NCI-H526 treated with DMSO at 0.1 percent for 48 hours (cell line): ENCODE measurements at regions not wholly inside any gene's neighbourhood (a gene's known extent, or its start where the extent isn't known, plus 50 kb on each side); places are given as distances from the start of the nearest gene placed in this dataset.
"Not testable (repeated sequence)": the region's sequence is repeated elsewhere in the genome, so short reads cannot be mapped to it uniquely, and the experiment has no call there.

Experiments
- DNase-seq: peaks from one replicate; lab custom pipeline; 2025; lab: John Stamatoyannopoulos, UW

DNA sequence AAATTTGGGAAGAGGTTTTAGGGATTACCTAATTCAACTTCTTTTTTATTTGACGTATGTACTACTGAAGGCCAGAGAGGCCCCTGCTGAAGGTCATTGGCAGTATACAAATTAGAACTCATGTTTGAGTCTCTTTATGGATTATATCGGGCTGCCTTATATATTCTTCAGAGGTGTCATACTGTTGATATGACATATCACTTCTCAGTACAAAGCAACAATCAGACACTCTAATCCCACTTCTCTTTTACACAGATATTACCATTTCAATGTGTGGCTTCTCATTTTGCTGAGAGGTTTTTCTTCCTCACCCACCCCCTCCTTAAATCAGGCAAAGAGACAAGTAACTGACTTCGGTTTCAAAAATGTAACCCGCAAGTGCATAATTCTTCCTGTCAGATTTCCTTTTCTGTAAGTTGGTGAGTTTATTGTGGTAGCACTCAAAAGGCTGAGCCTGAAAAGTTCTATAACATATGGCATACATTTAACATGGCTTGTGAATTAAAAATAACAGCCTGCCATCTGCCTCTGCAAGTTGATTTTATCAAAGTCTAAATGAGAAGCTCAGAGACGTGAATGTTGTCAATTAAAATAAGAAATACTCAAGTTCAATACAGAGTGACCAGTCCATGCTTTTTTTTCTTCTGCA lies 163.6 kb upstream of the RORB start:
- DNase-seq, result no peak

DNA sequence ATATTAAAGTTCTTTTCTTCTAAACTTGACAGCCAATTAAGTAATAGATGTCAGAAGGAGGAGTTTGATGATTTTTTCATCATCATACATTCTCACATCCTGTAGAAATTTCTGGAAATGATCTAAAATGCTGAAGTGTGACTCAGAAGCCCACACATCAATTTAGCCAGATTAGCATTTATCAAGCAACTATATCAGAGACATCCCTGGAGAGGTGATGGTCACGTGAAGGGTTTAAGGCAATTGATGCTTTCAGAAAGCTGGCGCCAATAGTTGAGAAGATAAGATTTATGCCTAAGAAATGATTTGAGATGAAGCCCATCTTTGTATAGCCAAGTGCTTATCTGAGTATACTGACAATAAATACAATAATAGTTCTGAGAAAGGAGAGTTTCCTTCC lies 162.9 kb upstream of the RORB start:
- no peak for DNase-seq

DNA sequence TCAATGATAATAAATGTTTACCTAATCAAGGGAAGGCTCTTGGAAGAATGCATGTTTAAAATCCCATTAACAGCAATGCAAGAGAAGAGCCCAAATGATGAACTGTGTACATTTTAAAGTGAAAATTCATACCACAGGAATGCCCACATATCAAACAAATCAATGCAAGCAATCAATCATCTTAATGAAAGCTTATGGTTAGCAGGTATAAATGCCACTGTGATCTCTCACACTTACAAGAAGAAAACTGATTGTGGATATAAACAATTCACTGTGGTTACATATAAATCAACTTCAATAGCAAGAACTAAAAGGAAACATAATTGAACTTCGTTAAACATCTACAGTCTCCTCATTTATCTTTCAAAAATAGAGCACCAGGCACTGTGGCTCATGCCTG lies 161.0 kb upstream of the RORB start:
- DNase-seq, result no peak

DNA sequence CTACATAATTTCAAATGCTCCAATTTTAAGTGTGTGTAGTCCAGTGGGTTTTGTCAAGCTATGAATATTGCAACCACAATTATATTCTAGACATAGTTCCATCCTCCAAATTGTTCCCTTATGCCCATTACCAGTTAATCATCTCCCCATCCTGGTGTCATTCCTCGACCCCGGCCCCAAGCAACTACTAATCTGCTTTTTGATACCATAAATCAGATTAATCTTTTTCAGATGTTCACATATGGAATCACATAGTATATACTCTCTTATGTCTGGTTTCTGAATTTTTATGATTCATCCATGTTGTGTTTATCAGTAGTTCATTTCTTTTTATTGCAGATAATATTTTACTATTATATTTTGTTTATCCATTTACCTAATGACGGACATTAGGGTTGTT lies 148.4 kb upstream of the RORB start:
- DNase-seq, result no peak

DNA sequence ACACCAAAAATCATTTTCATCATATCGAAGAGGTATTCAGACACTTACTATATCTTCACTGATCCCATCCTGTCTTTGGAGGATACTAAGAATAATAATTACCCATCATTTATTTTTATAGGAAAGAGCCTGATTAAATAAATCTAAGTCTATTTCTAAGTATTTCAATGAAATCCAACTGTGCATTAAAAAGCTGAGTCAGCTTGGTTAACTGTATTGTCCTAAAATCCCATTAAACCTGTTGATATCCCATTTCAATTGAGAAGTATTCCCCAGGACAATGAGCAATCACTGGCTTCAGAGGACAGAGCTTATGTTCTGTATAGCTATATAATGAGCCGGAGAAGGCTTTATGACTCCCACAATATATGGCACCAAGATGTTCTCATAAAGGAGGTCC lies 142.0 kb upstream of the RORB start:
- no peak for DNase-seq

DNA sequence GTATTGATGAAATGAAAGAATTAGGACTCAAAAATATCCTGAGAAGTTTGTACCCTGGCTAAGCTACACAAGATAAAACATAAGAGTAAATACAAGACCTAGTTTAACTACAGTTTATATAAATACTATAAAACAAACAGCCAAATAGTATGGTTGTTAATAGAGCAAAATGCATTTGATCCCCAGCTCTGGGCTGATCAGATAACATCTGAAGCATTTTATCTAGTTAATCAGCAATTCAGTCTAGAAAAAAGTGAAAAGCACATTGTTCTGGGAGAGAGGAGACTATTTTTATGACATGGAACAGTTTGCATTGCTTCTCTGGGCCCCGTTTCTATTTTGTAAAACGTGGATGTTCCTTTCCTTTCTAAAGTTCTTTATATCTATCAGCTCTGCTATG lies 139.6 kb upstream of the RORB start:
- no peak for DNase-seq

DNA sequence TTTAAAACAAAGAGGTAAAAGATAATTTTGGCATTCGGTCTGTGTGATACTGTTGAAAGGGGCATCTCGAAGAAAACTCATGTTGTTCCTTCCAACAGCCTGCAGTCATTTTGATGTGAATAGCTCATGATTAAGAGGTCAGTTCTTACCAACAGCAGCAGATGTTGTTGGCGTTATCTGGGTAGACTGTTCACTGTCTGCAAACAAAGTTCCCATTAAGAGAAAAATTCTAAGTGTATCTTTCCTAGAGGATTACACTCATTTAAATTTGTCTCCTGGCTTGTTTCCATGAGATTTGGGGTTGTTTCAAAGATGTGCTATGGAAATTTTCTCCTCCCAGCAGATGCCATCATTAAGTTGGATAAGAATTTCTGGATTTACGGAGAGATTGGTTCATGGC lies 138.2 kb upstream of the RORB start:
- no peak for DNase-seq

DNA sequence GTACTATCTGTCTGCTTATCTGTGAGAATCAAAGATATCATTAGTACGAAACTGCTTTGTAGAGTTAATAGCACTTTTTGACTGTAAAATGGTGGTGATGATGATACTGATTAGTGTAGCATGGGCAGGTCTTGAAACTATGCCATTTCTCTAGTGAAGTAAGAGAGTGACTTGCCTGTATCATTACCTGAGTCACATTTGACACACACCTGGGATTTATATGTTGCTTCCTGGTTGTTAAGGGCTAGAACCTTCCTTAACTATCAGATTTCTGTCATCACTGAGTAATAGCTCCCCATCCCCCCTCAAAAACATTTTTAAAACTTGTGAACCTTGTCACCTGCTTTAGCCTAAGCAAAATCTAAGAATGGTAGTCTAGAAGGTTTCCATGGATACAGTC lies 135.6 kb upstream of the RORB start:
- no peak for DNase-seq

DNA sequence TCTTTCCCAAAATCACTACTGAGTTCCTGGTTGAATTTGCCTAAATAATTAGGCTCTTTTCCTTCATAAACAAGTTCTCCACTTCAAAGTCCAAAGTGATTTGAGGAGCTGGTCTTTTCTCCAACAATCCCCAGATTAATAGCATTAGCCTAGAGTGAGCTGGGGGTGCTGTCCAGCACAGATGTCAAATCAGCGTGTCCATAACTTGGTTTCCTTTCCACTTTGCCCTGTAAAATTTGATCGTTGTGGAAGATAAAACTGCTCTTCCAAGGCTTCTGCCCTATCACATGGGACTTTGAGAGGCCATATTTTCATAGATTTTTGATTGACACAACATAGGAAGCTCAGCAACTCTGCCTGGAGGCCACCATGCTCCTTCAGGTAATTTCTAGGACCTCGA lies 134.7 kb upstream of the RORB start:
- DNase-seq, result no peak

DNA sequence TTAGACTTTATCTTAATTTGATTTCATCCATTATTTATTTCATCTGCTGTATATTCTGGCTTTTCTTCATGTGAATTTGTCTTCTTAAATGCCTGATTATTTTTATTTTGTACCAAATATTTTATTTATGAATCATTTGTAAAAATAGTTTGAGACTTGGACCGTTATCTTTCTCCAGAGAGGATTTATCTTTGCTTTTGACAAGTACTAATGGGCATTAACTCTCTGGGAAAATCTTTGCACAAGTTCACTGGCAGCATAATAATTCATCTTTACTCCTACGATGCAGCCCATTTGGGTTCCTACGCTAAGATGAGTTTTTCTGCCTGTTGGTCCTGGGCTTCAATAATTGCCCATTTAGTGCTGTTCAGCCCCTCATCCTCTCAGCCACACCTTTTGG lies 131.0 kb upstream of the RORB start:
- DNase-seq, result no peak

DNA sequence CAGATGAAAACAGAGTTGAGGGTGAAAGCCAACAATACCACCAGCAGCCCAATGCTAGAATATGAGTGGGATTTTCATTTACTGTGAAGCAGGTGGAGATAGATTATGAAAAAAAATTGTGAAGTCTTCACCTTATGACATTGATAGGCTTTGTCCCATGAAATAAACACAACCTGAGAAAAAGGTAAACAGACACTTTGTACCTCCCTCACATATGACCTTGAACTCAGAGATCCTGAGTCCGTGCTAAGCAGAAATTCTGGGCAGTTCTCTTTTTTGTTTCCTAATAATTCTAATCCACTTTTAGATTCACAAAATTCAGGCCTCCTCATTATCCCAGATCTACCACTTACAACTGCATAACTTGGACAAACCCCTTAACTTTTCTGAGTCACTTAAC lies 127.3 kb upstream of the RORB start:
- DNase-seq, result no peak

DNA sequence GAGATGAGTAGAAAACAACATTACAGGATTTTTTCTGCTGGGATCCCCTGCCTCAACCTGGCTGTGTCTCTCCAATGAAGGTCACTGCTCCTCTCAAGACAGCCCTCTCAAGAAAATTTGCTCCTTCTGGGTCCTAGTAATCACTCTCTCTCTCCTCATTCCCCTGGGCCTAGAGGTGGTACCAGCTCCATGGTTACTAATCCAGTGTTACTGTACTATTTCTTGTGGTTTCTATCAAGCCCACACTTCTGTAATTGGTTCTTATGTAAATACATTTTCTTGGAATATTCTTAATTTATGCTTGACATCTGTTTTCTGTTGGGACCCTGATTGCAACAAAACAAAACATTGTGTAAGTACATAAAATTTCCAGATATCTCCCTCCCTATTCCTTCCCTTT lies 123.8 kb upstream of the RORB start:
- no peak for DNase-seq

DNA sequence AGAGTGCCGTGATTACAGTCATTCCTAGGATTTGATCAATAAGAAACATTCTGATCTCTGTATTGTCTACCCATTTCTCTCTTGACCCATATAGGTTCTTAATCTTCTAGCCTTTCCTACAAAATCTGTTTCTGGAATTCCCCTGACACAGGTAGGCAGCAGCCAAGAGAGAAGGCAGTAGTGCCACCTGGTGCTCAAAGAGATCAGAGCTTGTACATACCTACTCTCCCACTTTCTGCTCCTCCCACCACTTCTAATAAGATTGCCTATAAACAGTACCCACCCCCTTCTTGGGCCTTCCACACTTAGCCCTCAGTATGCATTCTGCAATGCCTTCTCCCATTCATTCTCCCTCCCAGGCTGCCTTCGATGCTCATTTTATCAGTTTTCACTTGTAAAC lies 117.4 kb upstream of the RORB start:
- DNase-seq, result peak; percentile 34

DNA sequence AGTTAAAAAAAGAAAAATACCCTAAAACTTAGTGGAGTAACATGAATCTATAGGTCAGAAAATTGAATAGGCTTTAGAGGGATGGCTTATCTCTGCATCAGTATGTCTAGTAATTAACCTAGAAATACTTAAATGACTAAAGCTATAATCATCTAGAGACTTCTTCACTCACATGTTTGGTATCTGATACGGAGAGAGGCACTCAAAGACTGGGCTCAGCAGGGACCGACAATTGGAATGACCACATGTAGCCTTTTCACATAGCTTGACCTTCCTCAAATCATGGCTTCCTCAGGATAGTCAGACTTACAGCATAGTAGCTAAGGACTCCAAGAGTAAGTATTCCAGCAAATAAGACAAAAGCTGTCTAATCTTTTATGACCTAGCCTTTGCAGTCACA lies 105.3 kb upstream of the RORB start:
- DNase-seq, result no peak

DNA sequence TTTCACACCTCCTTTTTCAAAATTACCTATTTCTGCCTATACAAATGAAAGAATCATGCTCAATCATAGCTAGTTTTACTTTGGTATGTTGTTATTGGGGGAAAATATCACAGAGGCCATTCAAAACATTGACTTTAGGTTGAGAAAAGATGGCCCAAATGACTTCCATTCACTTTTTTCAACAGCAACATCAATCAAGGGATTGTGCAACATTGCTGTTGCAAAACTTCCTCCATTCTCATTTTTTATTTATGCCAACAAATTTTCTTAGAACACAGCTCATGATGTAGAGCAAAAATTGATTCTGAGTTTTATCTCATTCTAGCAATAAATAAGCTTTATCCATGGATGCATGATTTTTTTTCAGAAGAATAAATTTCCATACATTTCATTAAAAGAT lies 93.6 kb upstream of the RORB start:
- no peak for DNase-seq

DNA sequence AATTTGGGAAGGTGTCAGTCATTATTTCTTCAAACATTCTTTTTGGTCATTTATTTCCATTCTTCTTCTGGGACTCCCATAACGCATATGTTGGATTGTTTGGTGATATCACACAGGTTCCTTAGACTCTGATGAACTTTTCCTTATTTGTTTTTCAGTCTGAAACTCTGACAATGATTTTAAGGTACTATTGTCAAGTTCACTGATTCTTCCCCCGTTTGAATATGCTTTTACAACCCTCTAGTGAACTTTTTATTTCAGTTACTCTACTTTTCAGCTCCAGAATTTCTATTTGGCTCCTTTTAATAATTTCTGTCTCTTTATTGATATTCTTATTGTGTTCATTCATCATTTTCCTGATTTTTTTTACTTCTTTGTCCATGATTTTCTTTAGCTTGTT lies 92.5 kb upstream of the RORB start:
- DNase-seq, result no peak

DNA sequence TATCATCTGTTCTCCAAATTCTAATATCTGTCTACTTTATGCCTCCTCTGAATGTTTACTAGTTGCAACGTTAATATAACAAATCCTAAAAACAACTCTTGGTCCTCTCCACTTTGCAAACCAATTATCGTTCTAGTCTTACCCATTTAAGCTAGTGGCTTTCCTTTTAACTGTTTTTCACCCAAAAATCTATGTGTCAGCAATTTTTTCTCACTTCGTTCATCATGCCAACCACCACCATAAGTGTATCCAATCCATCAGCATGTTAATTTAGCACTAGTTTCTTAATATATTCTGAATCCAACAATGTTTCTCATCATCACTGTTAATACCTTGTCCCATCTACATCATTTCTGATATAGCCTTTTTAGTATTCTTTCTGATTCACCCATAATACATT lies 90.0 kb upstream of the RORB start:
- DNase-seq, result no peak

DNA sequence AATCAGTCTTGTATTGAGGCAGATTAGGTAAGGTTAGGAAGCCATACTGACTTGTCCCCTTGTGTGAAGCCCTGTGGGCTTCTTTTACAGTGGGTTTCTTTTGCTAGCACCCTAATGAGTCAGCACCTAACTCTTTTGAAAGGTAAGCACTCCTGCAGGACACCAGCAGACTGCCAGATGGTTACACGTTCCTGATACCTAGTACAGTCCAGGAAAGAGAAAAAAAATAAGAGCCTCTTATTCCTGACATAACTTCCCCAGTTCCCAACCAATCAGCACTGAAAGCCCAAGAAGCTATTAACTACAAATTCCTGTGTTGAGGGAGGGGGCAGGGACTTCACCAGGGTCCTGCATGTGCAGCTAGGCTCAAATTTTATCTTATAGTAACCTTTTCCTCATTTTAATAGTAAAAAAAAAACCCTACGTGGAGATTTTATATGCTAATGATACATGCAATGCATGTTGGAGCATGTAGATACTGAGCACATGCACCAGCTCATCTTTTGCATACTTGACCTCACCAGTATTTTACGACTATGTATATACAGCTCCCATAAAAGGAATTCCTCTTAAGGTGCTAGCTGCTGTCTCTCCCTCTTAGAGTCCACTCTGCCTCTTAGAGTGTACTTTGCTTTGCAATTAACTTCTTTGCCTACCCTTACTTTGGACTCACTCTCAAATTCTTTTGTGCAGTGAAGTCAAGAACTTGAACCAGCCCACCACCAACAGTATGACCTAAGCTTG lies 84.7 kb upstream of the RORB start:
- peak; percentile 1 for DNase-seq

DNA sequence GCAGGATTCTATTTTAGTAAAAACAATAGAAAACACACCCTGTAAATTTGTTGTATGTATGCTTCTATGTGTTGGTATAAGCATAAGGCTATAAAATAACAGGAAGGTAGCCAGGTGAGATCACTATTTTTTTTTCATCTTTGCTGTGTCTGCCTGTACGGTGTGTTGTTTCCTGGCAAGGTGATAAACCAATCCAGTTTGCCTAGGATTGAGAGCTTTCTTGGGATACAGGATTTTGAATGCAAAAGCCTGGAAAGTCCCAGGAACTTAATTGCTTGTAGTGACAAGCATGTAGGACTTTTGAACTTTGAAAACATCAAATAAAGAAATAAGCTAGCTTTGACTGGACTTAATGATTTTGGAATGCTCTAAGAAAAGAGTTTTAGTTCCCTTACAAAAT lies 83.3 kb upstream of the RORB start:
- no peak for DNase-seq

DNA sequence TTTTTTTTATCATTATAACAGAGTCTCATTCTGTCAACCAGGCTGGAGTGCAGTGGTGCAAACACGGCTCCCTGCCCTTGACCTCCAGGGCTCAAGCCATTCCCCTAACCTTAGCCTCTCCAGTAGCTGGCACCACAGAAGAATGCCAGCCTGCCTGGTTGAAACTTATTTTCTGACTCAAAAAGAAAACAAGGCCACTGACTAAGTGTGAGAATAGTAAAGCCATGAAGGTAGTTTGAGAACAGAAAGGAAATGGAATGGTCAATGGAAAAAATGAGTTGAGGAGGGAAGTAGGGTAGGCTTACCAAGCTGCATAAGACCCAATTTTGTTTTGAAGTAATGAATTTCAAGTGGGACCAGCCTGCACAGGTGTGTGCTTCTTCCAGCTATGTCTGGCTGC lies 82.8 kb upstream of the RORB start:
- DNase-seq, result no peak

DNA sequence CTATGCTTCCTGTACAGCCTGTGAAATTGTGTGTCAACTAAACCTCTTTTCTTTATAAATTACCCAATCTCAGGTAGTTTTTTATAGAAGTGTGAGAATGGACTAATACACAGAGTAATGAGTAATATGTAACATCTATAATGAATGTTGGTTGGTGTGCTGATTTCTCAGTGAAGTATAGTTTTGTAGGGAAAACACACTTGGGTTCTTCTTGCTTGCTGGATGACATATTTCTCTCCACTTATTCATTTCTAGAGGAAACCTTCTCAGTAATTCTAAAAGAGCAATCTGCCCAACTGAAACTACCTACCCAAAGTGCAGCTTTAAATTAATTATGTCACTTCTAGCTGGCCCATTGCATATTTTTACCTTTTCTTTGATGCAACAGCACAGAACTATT lies 81.1 kb upstream of the RORB start:
- no peak for DNase-seq

DNA sequence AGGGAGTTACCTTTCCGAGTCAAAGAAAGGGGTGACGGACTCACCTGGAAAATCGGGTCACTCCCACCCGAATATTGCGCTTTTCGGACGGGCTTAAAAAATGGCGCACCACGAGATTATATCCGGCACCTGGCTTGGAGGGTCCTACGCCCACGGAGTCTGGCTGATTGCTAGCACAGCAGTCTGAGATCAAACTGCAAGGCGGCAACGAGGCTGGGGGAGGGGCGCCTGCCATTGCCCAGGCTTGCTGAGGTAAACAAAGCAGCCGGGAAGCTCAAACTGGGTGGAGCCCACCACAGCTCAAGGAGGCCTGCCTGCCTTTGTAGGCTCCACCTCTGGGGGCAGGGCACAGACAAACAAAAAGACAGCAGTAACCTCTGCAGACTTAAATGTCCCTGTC lies 72.6 kb upstream of the RORB start:
- not testable (repeated sequence) for DNase-seq

DNA sequence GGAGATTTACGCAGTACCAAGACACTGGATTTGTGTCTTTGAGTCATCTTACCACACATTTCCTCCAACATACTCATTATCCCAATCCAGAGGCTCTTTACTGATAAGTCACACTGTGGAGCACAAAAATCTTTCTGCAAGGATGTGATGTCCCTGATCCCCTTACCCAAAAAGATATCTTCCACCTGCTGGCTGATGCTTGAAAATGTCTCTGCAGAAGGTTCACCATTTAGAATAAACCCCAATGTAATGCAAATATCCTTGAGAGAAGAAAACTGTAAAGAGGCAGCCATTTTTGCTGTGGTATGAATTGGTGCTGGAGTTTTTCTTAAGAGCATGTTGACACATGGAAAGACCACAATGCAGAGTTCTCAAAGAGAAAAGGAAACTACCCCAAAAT lies 65.7 kb upstream of the RORB start:
- no peak for DNase-seq

DNA sequence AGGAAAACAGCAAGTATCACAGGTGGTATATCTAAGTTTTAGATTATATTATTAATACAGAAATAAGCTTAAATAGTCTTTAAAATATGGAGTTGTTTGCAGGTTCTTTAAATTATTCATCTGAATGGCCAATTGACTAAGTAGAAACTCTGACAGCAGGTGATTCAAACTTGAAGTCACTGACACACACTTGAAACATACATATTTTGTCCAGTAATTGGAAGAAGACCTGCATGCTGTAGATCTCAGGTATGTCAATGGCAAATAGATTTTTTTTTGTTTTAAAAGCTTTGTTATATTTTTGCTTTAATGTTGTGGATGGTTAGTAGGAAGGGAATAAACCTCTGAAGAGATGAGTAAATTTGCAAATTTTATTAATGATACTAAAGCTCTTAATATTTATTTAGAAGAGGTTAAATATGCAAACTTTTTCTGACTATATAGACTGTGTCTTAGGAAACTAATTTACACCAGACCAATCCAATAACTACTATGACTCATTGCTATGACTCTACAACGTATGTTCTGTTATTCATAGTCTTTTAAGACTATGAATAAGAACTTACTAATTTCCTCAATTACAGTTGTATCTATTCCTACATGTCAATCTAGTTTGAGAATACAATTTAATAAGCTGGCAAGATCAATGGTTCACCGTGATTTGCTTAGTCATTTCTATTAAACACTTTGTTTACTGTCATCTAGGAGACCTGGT lies 53.9 kb upstream of the RORB start:
- no peak for DNase-seq
